ENCODE measurements at regions not wholly inside any gene's neighbourhood (a gene's known extent, or its start where the extent isn't known, plus 50 kb on each side); places are given as distances from the start of the nearest gene placed in this dataset.

GRCh38 chr3:124431331-124431994 is 298.8 kb upstream of the UMPS start:
- no peak overlapping the region for H3K27ac ChIP-seq
- WGBS, 5 donors: 81 to 86% (median 85%) methylated on average over 4 of the region's 4 CpGs
- H3K4me1 ChIP-seq: no peaks in the 10 kb centered on the region
- peaks cover 0 to 40% (median 30%) of the 10 kb centered on the region in 4 donors for H3K36me3 ChIP-seq
- no peak overlapping the region for H3K4me3 ChIP-seq
- no peak for TF ChIP-seq EP300 (IDR thresholded peaks at IDR 0.05)
- no peaks in the 10 kb centered on the region for H3K9me3 ChIP-seq
- DNase-seq: no peak
- H3K27me3 ChIP-seq: no peaks in the 10 kb centered on the region
- intact Hi-C loops (cut with DNase I; ENCODE audit: low total_unique reads): no loop called here

GRCh38 chr3:124434176-124434575 is 296.1 kb upstream of the UMPS start:
- Histone ChIP-seq H3K36me3 (peaks cover 0 to 40% (median 30%) of the 10 kb centered on the region in 4 donors), H3K9me3 (no peaks in the 10 kb centered on the region), H3K27ac (no peak overlapping the region), H3K27me3 (no peaks in the 10 kb centered on the region), H3K4me1 (no peaks in the 10 kb centered on the region), H3K4me3 (no peak overlapping the region)
- 90 to 96% (median 95%) methylated on average over 10 of the region's 10 CpGs for WGBS, 5 donors
- DNase-seq: no peak
- intact Hi-C loops (cut with DNase I; ENCODE audit: low total_unique reads): no loop called here
- TF ChIP-seq CTCF (IDR thresholded peaks at IDR 0.05): no peak
- no peak for TF ChIP-seq POLR2A (IDR thresholded peaks at IDR 0.05)
- no peak for TF ChIP-seq EP300 (IDR thresholded peaks at IDR 0.05)
- no peak for TF ChIP-seq POLR2AphosphoS5 (IDR thresholded peaks at IDR 0.05)

GRCh38 chr3:124435467-124435866 is 294.8 kb upstream of the UMPS start:
- Histone ChIP-seq H3K4me1 (no peaks in the 10 kb centered on the region), H3K36me3 (peaks cover 0 to 41% (median 31%) of the 10 kb centered on the region in 4 donors), H3K4me3 (no peak overlapping the region), H3K9me3 (no peaks in the 10 kb centered on the region), H3K27ac (no peak overlapping the region), H3K27me3 (no peaks in the 10 kb centered on the region)
- WGBS, 5 donors: 96 to 100% (median 97%) methylated on average over 2 of the region's 2 CpGs
- intact Hi-C loops (cut with DNase I; ENCODE audit: low total_unique reads): no loop called here
- DNase-seq: no peak
- TF ChIP-seq POLR2A (IDR thresholded peaks at IDR 0.05): no peak
- no peak for TF ChIP-seq CTCF (IDR thresholded peaks at IDR 0.05)
- TF ChIP-seq EP300 (IDR thresholded peaks at IDR 0.05): no peak
- no peak for TF ChIP-seq POLR2AphosphoS5 (IDR thresholded peaks at IDR 0.05)

- WGBS, 5 donors: 63 to 73% (median 70%) methylated on average over 4 of the region's 4 CpGs
- no peak for DNase-seq
- H3K27me3 ChIP-seq: no peaks in the 10 kb centered on the region
- TF ChIP-seq EP300 (IDR thresholded peaks at IDR 0.05): no peak
- no peak for TF ChIP-seq POLR2AphosphoS5 (IDR thresholded peaks at IDR 0.05)
- no peak for TF ChIP-seq CTCF (IDR thresholded peaks at IDR 0.05)
- no peak for TF ChIP-seq POLR2A (IDR thresholded peaks at IDR 0.05)
- no peaks in the 10 kb centered on the region for H3K9me3 ChIP-seq
- no peak overlapping the region for H3K4me3 ChIP-seq
- intact Hi-C loops (cut with DNase I; ENCODE audit: low total_unique reads): no loop called here
- H3K36me3 ChIP-seq: peaks cover 0 to 28% (median 20%) of the 10 kb centered on the region in 4 donors
- no peaks in the 10 kb centered on the region for H3K4me1 ChIP-seq
- H3K27ac ChIP-seq: no peak overlapping the region
Observed at GRCh38 chr3:124438813-124439212, 291.4 kb upstream of the UMPS start.

- no peaks in the 10 kb centered on the region for H3K27me3 ChIP-seq
- peaks cover 0 to 27% (median 13%) of the 10 kb centered on the region in 4 donors for H3K36me3 ChIP-seq
- TF ChIP-seq EP300 (IDR thresholded peaks at IDR 0.05) (no peak), CTCF (IDR thresholded peaks at IDR 0.05) (no peak), POLR2AphosphoS5 (IDR thresholded peaks at IDR 0.05) (no peak), POLR2A (IDR thresholded peaks at IDR 0.05) (no peak)
- no peaks in the 10 kb centered on the region for H3K9me3 ChIP-seq
- no peak overlapping the region for H3K27ac ChIP-seq
- no peaks in the 10 kb centered on the region for H3K4me1 ChIP-seq
- WGBS, 5 donors: 44 to 57% (median 49%) methylated on average over 1 of the region's 1 CpG
- H3K4me3 ChIP-seq: no peak overlapping the region
- intact Hi-C loops (cut with DNase I; ENCODE audit: low total_unique reads): no loop called here
- DNase-seq: no peak
Observed at GRCh38 chr3:124439603-124440002, 290.6 kb upstream of the UMPS start.

Measured in stomach (tissue), 8 donors.